ENCODE measurements at regions not wholly inside any gene's neighbourhood (a gene's known extent, or its start where the extent isn't known, plus 50 kb on each side); places are given as distances from the start of the nearest gene placed in this dataset.

- Histone ChIP-seq H3K27me3 (ENCODE audit: control insufficient read depth, insufficient read depth, low read length, poor library complexity, severe bottlenecking) (no peaks in the 10 kb centered on the region), H3K4me3 (ENCODE audit: insufficient read depth, low read depth, low read length) (no peak overlapping the region), H3K9me3 (ENCODE audit: control insufficient read depth, low read length) (no peaks in the 10 kb centered on the region), H3K27ac (ENCODE audit: insufficient read depth, low read depth, low read length, poor library complexity, severe bottlenecking) (no peak overlapping the region), H3K36me3 (ENCODE audit: control insufficient read depth, insufficient read depth, low read length) (no peaks in the 10 kb centered on the region), H3K4me1 (ENCODE audit: control insufficient read depth, insufficient read depth, low read length) (no peaks in the 10 kb centered on the region)
- 85 to 89% methylated on average over 4 of the region's 4 CpGs for WGBS, 2 experiments
Measured at GRCh38 chr7:31284106-31284505, 56.4 kb downstream of the NEUROD6 start.

- H3K27me3 ChIP-seq (ENCODE audit: control insufficient read depth, insufficient read depth, low read length, poor library complexity, severe bottlenecking), result no peaks in the 10 kb centered on the region
- H3K27ac ChIP-seq (ENCODE audit: insufficient read depth, low read depth, low read length, poor library complexity, severe bottlenecking), result no peak overlapping the region
- no peaks in the 10 kb centered on the region for H3K4me1 ChIP-seq (ENCODE audit: control insufficient read depth, insufficient read depth, low read length)
- WGBS, 2 experiments, result 88 to 94% methylated on average over 4 to 5 of the region's 5 CpGs
- no peaks in the 10 kb centered on the region for H3K9me3 ChIP-seq (ENCODE audit: control insufficient read depth, low read length)
- no peaks in the 10 kb centered on the region for H3K36me3 ChIP-seq (ENCODE audit: control insufficient read depth, insufficient read depth, low read length)
- no peak overlapping the region for H3K4me3 ChIP-seq (ENCODE audit: insufficient read depth, low read depth, low read length)
Measured at GRCh38 chr7:31271641-31272405, 68.7 kb downstream of the NEUROD6 start.

GRCh38 chr7:31267486-31267885, 73.0 kb downstream of the NEUROD6 start:
- Histone ChIP-seq H3K4me3 (ENCODE audit: insufficient read depth, low read depth, low read length) (no peak overlapping the region), H3K4me1 (ENCODE audit: control insufficient read depth, insufficient read depth, low read length) (no peaks in the 10 kb centered on the region), H3K27me3 (ENCODE audit: control insufficient read depth, insufficient read depth, low read length, poor library complexity, severe bottlenecking) (no peaks in the 10 kb centered on the region), H3K27ac (ENCODE audit: insufficient read depth, low read depth, low read length, poor library complexity, severe bottlenecking) (no peak overlapping the region), H3K9me3 (ENCODE audit: control insufficient read depth, low read length) (no peaks in the 10 kb centered on the region), H3K36me3 (ENCODE audit: control insufficient read depth, insufficient read depth, low read length) (no peaks in the 10 kb centered on the region)
- 89 to 92% methylated on average over 1 of the region's 1 CpG for WGBS, 2 experiments

- Histone ChIP-seq H3K27me3 (ENCODE audit: control insufficient read depth, insufficient read depth, low read length, poor library complexity, severe bottlenecking) (no peaks in the 10 kb centered on the region), H3K4me3 (ENCODE audit: insufficient read depth, low read depth, low read length) (no peak overlapping the region), H3K4me1 (ENCODE audit: control insufficient read depth, insufficient read depth, low read length) (no peaks in the 10 kb centered on the region), H3K9me3 (ENCODE audit: control insufficient read depth, low read length) (no peaks in the 10 kb centered on the region), H3K36me3 (ENCODE audit: control insufficient read depth, insufficient read depth, low read length) (no peaks in the 10 kb centered on the region), H3K27ac (ENCODE audit: insufficient read depth, low read depth, low read length, poor library complexity, severe bottlenecking) (no peak overlapping the region)
- WGBS, 2 experiments, result 64 to 92% methylated on average over 1 of the region's 2 CpGs
Measured at GRCh38 chr7:31263338-31263737, 77.2 kb downstream of the NEUROD6 start.

GRCh38 chr7:31261341-31261740, 79.2 kb downstream of the NEUROD6 start:
- H3K4me3 ChIP-seq (ENCODE audit: insufficient read depth, low read depth, low read length), result no peak overlapping the region
- no peaks in the 10 kb centered on the region for H3K9me3 ChIP-seq (ENCODE audit: control insufficient read depth, low read length)
- H3K27me3 ChIP-seq (ENCODE audit: control insufficient read depth, insufficient read depth, low read length, poor library complexity, severe bottlenecking), result no peaks in the 10 kb centered on the region
- H3K4me1 ChIP-seq (ENCODE audit: control insufficient read depth, insufficient read depth, low read length), result no peaks in the 10 kb centered on the region
- 53 to 58% methylated on average over 7 of the region's 7 CpGs for WGBS, 2 experiments
- H3K36me3 ChIP-seq (ENCODE audit: control insufficient read depth, insufficient read depth, low read length), result no peaks in the 10 kb centered on the region
- no peak overlapping the region for H3K27ac ChIP-seq (ENCODE audit: insufficient read depth, low read depth, low read length, poor library complexity, severe bottlenecking)

- Histone ChIP-seq H3K27ac (ENCODE audit: insufficient read depth, low read depth, low read length, poor library complexity, severe bottlenecking) (no peak overlapping the region), H3K4me3 (ENCODE audit: insufficient read depth, low read depth, low read length) (no peak overlapping the region), H3K9me3 (ENCODE audit: control insufficient read depth, low read length) (no peaks in the 10 kb centered on the region), H3K36me3 (ENCODE audit: control insufficient read depth, insufficient read depth, low read length) (no peaks in the 10 kb centered on the region), H3K4me1 (ENCODE audit: control insufficient read depth, insufficient read depth, low read length) (no peaks in the 10 kb centered on the region), H3K27me3 (ENCODE audit: control insufficient read depth, insufficient read depth, low read length, poor library complexity, severe bottlenecking) (no peaks in the 10 kb centered on the region)
Measured at GRCh38 chr7:31260851-31261250, 79.7 kb downstream of the NEUROD6 start.

- 48 to 50% methylated on average over 2 of the region's 2 CpGs for WGBS, 2 experiments
- Histone ChIP-seq H3K36me3 (ENCODE audit: control insufficient read depth, insufficient read depth, low read length) (no peaks in the 10 kb centered on the region), H3K4me3 (ENCODE audit: insufficient read depth, low read depth, low read length) (no peak overlapping the region), H3K9me3 (ENCODE audit: control insufficient read depth, low read length) (no peaks in the 10 kb centered on the region), H3K27me3 (ENCODE audit: control insufficient read depth, insufficient read depth, low read length, poor library complexity, severe bottlenecking) (no peaks in the 10 kb centered on the region), H3K4me1 (ENCODE audit: control insufficient read depth, insufficient read depth, low read length) (no peaks in the 10 kb centered on the region), H3K27ac (ENCODE audit: insufficient read depth, low read depth, low read length, poor library complexity, severe bottlenecking) (no peak overlapping the region)
Measured at GRCh38 chr7:31258391-31258790, 82.1 kb downstream of the NEUROD6 start.

GRCh38 chr7:31256506-31256905, 84.0 kb downstream of the NEUROD6 start:
- 16 to 21% methylated on average over 4 of the region's 4 CpGs for WGBS, 2 experiments
- no peak overlapping the region for H3K27ac ChIP-seq (ENCODE audit: insufficient read depth, low read depth, low read length, poor library complexity, severe bottlenecking)
- H3K27me3 ChIP-seq (ENCODE audit: control insufficient read depth, insufficient read depth, low read length, poor library complexity, severe bottlenecking), result no peaks in the 10 kb centered on the region
- H3K4me3 ChIP-seq (ENCODE audit: insufficient read depth, low read depth, low read length), result no peak overlapping the region
- H3K9me3 ChIP-seq (ENCODE audit: control insufficient read depth, low read length), result no peaks in the 10 kb centered on the region
- H3K36me3 ChIP-seq (ENCODE audit: control insufficient read depth, insufficient read depth, low read length), result no peaks in the 10 kb centered on the region
- no peaks in the 10 kb centered on the region for H3K4me1 ChIP-seq (ENCODE audit: control insufficient read depth, insufficient read depth, low read length)

GRCh38 chr7:31254926-31255325, 85.6 kb downstream of the NEUROD6 start:
- no peak overlapping the region for H3K27ac ChIP-seq (ENCODE audit: insufficient read depth, low read depth, low read length, poor library complexity, severe bottlenecking)
- no peaks in the 10 kb centered on the region for H3K9me3 ChIP-seq (ENCODE audit: control insufficient read depth, low read length)
- H3K36me3 ChIP-seq (ENCODE audit: control insufficient read depth, insufficient read depth, low read length), result no peaks in the 10 kb centered on the region
- no peaks in the 10 kb centered on the region for H3K4me1 ChIP-seq (ENCODE audit: control insufficient read depth, insufficient read depth, low read length)
- no peaks in the 10 kb centered on the region for H3K27me3 ChIP-seq (ENCODE audit: control insufficient read depth, insufficient read depth, low read length, poor library complexity, severe bottlenecking)
- no peak overlapping the region for H3K4me3 ChIP-seq (ENCODE audit: insufficient read depth, low read depth, low read length)
- 100% methylated on average over 1 of the region's 1 CpG; no CpG with 5 or more reads in 1 of the 2 experiments for WGBS, 2 experiments

- Histone ChIP-seq H3K36me3 (ENCODE audit: control insufficient read depth, insufficient read depth, low read length) (no peaks in the 10 kb centered on the region), H3K4me3 (ENCODE audit: insufficient read depth, low read depth, low read length) (no peak overlapping the region), H3K27me3 (ENCODE audit: control insufficient read depth, insufficient read depth, low read length, poor library complexity, severe bottlenecking) (no peaks in the 10 kb centered on the region), H3K27ac (ENCODE audit: insufficient read depth, low read depth, low read length, poor library complexity, severe bottlenecking) (no peak overlapping the region), H3K9me3 (ENCODE audit: control insufficient read depth, low read length) (no peaks in the 10 kb centered on the region), H3K4me1 (ENCODE audit: control insufficient read depth, insufficient read depth, low read length) (no peaks in the 10 kb centered on the region)
- WGBS, 2 experiments, result 26 to 57% methylated on average over 2 to 4 of the region's 4 CpGs
Measured at GRCh38 chr7:31253532-31253931, 87.0 kb downstream of the NEUROD6 start.
